Vagina (tissue), 2 donors: ENCODE measurements at regions not wholly inside any gene's neighbourhood (a gene's known extent, or its start where the extent isn't known, plus 50 kb on each side); places are given as distances from the start of the nearest gene placed in this dataset.

ENCODE experiments used
- DNase-seq, 2 donors: peaks; one replicate each; pipeline ENCODE4 v3.0.0-alpha.2; 2017; ENCODE audit errors: extremely low spot score in 2 of 2
- H3K27ac ChIP-seq: fragments of 200-600 bp; sonication (generic); one replicate; pipeline ENCODE4 v1.5.1; 2019
- H3K27me3 ChIP-seq: fragments of 200-600 bp; sonication (generic); one replicate; pipeline ENCODE4 v1.5.1; 2019
- H3K36me3 ChIP-seq, 2 donors: fragments of 200-600 bp; sonication (generic); one replicate each; pipeline ENCODE4 v1.5.1; 2017 to 2019
- H3K4me1 ChIP-seq: fragments of 200-600 bp; sonication (generic); one replicate; pipeline ENCODE4 v1.5.1; 2019
- H3K4me3 ChIP-seq, 2 donors: fragments of 200-600 bp; sonication (generic); 1 replicate in 1 of 2; 2 replicates in 1 of 2; pipeline ENCODE4 v1.5.1; 2016 to 2019
- H3K9me3 ChIP-seq: fragments of 200-600 bp; sonication (generic); one replicate; pipeline ENCODE4 v1.5.1; 2019
- CTCF ChIP-seq, 3 experiments: fragments of 450-650 bp in 2 of 3; fragments of 200-600 bp in 1 of 3; sonication (generic) in 1 of 3; IDR thresholded peaks; one replicate each; pipeline ENCODE4 v1.5.1; 2017 to 2019; ENCODE audit warnings: antibody characterized with exemption in 3 of 3, mild to moderate bottlenecking in 2 of 3, moderate library complexity in 2 of 3
- POLR2A ChIP-seq, 2 donors: fragments of 450-650 bp; IDR thresholded peaks; one replicate each; pipeline ENCODE4 v1.6.1; 2017; ENCODE audit warnings: antibody characterized with exemption in 2 of 2, mild to moderate bottlenecking in 2 of 2, moderate library complexity in 2 of 2
- POLR2AphosphoS5 ChIP-seq, 2 donors: sonication (generic); formaldehyde crosslinking; IDR thresholded peaks; one replicate each; pipeline ENCODE4 v1.9.0; 2017; ENCODE audit warnings: antibody characterized with exemption in 2 of 2, mild to moderate bottlenecking in 2 of 2, low read depth in 1 of 2; ENCODE audit not compliant: insufficient read depth in 1 of 2
- intact Hi-C: fragments of 100-400 bp; cut with DNase I; formaldehyde crosslinking; loops from one replicate; pipeline ENCODE4 v1.15.1; 2023

- Histone ChIP-seq H3K27me3 (no peaks in the 10 kb centered on the region), H3K9me3 (no peaks in the 10 kb centered on the region), H3K4me1 (no peaks in the 10 kb centered on the region), H3K36me3 (peaks cover 0 to 3% of the 10 kb centered on the region in 2 donors), H3K4me3 (no peak overlapping the region), H3K27ac (no peak overlapping the region)
- no peak for DNase-seq
- intact Hi-C loops, result no loop called here
- TF ChIP-seq POLR2AphosphoS5 (IDR thresholded peaks at IDR 0.05; ENCODE audit: insufficient read depth in 1 of 2, low read depth in 1 of 2), result no peak
- no peak for TF ChIP-seq CTCF (IDR thresholded peaks at IDR 0.05)
- TF ChIP-seq POLR2A (IDR thresholded peaks at IDR 0.05), result no peak
These were observed 256.2 kb upstream of the SEMA3A start for GRCh38 chr7:84450772-84451171.

- H3K36me3 ChIP-seq, result no peaks in the 10 kb centered on the region
- no peak for DNase-seq
- no peaks in the 10 kb centered on the region for H3K4me1 ChIP-seq
- H3K27ac ChIP-seq, result no peak overlapping the region
- no peak overlapping the region for H3K4me3 ChIP-seq
- TF ChIP-seq POLR2A (IDR thresholded peaks at IDR 0.05) (no peak), POLR2AphosphoS5 (IDR thresholded peaks at IDR 0.05; ENCODE audit: insufficient read depth in 1 of 2, low read depth in 1 of 2) (no peak), CTCF (IDR thresholded peaks at IDR 0.05) (no peak)
- intact Hi-C loops, result no loop called here
- no peaks in the 10 kb centered on the region for H3K9me3 ChIP-seq
- H3K27me3 ChIP-seq, result no peaks in the 10 kb centered on the region
These were observed 253.2 kb upstream of the SEMA3A start for GRCh38 chr7:84447636-84448293.

GRCh38 chr7:84446991-84447480, 252.4 kb upstream of the SEMA3A start:
- TF ChIP-seq POLR2AphosphoS5 (IDR thresholded peaks at IDR 0.05; ENCODE audit: insufficient read depth in 1 of 2, low read depth in 1 of 2) (no peak), POLR2A (IDR thresholded peaks at IDR 0.05) (no peak), CTCF (IDR thresholded peaks at IDR 0.05) (no peak)
- Histone ChIP-seq H3K4me1 (no peaks in the 10 kb centered on the region), H3K27ac (no peak overlapping the region), H3K9me3 (no peaks in the 10 kb centered on the region), H3K36me3 (no peaks in the 10 kb centered on the region), H3K4me3 (no peak overlapping the region), H3K27me3 (no peaks in the 10 kb centered on the region)
- intact Hi-C loops, result no loop called here
- DNase-seq, result no peak

GRCh38 chr7:84425702-84426259, 231.2 kb upstream of the SEMA3A start:
- intact Hi-C loops, result no loop called here

More at GRCh38 chr7:84425702-84426259, 231.2 kb upstream of the SEMA3A start:
- no peak for DNase-seq
- H3K4me3 ChIP-seq, result no peak overlapping the region
- H3K36me3 ChIP-seq, result no peaks in the 10 kb centered on the region
- H3K4me1 ChIP-seq, result no peaks in the 10 kb centered on the region
- TF ChIP-seq POLR2A (IDR thresholded peaks at IDR 0.05) (no peak), CTCF (IDR thresholded peaks at IDR 0.05) (no peak), POLR2AphosphoS5 (IDR thresholded peaks at IDR 0.05; ENCODE audit: insufficient read depth in 1 of 2, low read depth in 1 of 2) (no peak)
- no peaks in the 10 kb centered on the region for H3K27me3 ChIP-seq
- H3K27ac ChIP-seq, result no peak overlapping the region
- no peaks in the 10 kb centered on the region for H3K9me3 ChIP-seq
